Fibroblast of skin of scalp (primary cell): ENCODE measurements at regions not wholly inside any gene's neighbourhood (a gene's known extent, or its start where the extent isn't known, plus 50 kb on each side); places are given as distances from the start of the nearest gene placed in this dataset.

Source experiments
- DNase-seq: peaks from one replicate; pipeline ENCODE4 v3.0.0-alpha.2; 2013

GRCh38 chr1:29461115-29461739 lies 224.9 kb downstream of the PTPRU start:
- no peak for DNase-seq

DNA sequence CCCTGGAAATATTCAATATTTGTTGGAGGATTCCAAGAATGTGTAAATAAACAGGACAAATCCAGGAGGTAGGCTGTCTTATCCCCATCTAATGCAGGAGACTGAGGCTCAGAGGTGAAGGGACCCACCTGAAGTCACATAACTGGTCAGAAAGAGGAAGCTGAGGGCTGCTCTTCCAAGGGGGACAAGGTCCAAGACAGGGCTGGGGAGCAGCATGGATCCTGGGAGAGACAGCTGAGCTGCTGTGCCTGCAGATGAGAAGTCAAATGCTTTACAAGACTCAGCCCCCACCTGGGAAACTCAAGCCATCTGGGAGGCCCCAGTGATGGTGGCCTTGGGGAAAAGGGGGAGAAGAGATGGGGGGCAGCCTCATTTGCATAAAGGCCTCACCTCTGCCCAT lies 224.4 kb downstream of the PTPRU start:
- DNase-seq: no peak

DNA sequence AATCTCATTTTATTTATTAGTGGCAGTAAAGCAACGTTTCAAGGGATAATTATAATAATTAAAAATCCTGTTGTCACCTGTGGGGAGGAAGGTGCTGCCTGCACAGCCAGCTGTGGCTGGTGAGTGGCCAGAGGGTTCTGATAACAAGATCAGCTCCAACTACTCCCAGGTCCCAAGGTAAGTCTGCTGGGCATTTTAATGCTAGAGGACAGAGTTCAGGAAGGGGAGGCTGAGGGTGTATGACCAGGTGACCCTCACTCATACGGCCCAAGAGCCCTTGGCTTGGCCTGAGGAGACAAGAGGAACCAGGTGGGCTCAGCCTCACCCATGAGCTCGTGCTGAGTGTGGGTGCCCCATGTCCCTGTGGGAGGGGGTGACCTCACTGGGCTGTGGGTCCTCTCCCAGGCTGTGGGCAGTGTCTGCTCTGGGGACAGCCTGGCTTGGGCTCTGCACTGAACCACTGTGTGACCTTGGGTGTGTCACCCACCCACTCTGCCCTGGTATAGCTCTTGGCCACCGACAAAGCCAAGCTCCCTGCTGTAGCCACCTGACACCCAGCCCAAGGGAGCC lies 223.8 kb downstream of the PTPRU start:
- DNase-seq: no peak

GRCh38 chr1:29459620-29459945 lies 223.3 kb downstream of the PTPRU start:
- DNase-seq: no peak

- DNase-seq: no peak
Measured at GRCh38 chr1:29458737-29459619, 222.7 kb downstream of the PTPRU start.

GRCh38 chr1:29457496-29458368 lies 221.4 kb downstream of the PTPRU start:
- no peak for DNase-seq

- no peak for DNase-seq
Measured at GRCh38 chr1:29456685-29457435, 220.5 kb downstream of the PTPRU start.

DNA sequence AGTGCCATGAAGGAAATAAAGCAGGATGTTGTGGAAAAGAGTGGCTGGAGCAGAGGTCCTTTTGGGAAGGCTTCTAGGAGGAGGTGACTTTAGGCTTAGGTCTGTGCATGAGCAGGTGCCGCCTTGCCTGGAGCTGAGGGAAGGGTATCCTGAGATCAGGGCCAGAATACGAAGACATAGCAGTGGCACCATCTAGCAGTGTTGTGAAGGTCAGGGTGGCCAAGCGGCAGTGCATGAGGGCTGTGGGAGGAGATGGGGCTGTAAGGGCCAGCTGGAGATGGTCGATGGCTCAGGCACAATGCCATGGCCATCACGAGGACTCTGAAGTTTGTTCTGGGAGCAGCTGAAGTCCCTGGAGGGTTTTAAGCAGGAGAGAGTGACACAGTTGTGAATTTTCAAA lies 219.5 kb downstream of the PTPRU start:
- no peak for DNase-seq

GRCh38 chr1:29454616-29455380 lies 218.5 kb downstream of the PTPRU start:
- DNase-seq: no peak

- peak; percentile 64 for DNase-seq
Measured at GRCh38 chr1:29453502-29454240, 217.3 kb downstream of the PTPRU start.

GRCh38 chr1:29452463-29453230 lies 216.3 kb downstream of the PTPRU start:
- DNase-seq: no peak

GRCh38 chr1:29451368-29451892 lies 215.1 kb downstream of the PTPRU start:
- DNase-seq: no peak

DNA sequence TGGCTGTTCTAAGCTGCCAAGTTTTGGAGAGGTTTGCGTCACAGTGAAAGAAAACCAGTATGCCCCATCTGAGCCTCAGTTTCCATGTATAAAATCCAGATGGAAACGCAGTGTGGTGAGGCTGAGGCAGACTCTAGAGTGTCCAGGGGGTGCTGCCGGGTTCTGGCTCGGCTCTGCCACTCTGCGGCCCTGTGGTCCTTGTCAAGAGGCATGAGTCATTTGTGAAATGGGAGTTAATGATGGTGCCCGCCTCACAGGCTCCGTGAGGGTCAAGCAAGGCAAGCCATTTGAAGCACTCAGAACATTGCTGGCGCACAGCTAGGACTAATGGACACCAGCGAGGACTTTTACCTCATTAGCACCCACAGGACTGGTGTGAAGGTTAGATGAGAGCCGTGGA lies 214.3 kb downstream of the PTPRU start:
- DNase-seq: no peak

GRCh38 chr1:29448456-29449235 lies 212.3 kb downstream of the PTPRU start:
- no peak for DNase-seq

- DNase-seq: no peak
Measured at GRCh38 chr1:29447368-29447767, 211.0 kb downstream of the PTPRU start.

DNA sequence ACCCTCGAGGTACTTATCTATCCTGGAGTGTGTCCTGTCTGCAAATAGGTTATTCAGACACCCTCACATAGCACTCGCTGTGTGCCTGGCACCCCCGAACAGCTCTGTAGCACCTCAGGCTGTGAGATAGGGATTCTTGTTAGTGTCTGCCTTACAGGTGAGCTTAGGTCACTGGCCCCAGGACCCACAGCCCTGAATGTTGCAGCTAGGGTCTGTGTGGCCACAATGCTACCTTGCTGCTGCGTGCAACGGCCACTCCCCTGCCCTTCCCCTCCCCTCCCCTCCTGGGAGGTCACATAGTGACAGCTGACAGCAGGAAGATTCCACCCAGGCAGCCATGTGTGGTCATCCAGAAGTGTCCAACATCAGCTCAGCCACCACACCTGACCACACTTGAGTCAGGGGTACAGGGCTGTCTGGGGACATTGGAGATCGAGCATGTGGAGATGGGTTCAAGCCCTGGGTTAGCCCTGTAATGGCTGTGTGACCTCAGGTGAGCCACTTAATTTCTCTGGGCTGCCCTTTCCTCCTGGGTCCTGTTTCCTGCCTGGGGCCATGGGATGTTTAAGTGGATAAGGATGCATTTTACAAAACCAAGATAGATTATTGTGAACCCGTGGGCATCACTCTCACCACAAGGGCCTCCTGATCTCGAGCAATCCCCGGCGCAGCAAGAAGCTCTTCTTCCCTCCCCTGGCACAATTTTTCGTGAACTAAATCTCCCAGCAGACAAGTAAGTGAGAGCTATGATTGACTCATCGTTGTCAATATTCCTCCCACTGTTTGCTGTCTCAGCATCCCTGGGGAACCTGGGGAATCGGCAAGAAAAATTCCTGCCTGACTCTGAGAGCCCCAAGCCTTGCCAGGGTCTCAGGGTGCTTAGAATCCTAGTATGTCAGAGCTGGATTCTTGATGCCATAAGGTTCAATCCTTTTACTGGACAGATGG lies 208.7 kb downstream of the PTPRU start:
- no peak for DNase-seq

GRCh38 chr1:29444081-29444715 lies 207.9 kb downstream of the PTPRU start:
- DNase-seq: no peak
